Ovary (tissue), 3 donors: ENCODE measurements at regions not wholly inside any gene's neighbourhood (a gene's known extent, or its start where the extent isn't known, plus 50 kb on each side); places are given as distances from the start of the nearest gene placed in this dataset.

ENCODE experiments used
- CTCF ChIP-seq, 3 donors: fragments of 450-650 bp in 2 of 3; fragments of 200-600 bp in 1 of 3; IDR thresholded peaks; one replicate each; pipeline versions ENCODE4 v1.5.1 to v1.8.0; 2016 to 2022; ENCODE audit warnings: antibody characterized with exemption in 3 of 3, mild to moderate bottlenecking in 1 of 3
- EP300 ChIP-seq: sonication (generic); formaldehyde crosslinking; IDR thresholded peaks from one replicate; pipeline ENCODE4 v1.6.1; 2017; ENCODE audit warnings: antibody characterized with exemption
- POLR2A ChIP-seq: fragments of 450-650 bp; IDR thresholded peaks from one replicate; pipeline ENCODE4 v1.6.1; 2017; ENCODE audit warnings: antibody characterized with exemption, mild to moderate bottlenecking, moderate library complexity
- donor health status: DM: no; HTN: no; CAD: no.

- TF ChIP-seq CTCF (IDR thresholded peaks at IDR 0.05) (no peak), EP300 (no peak), POLR2A (no peak)
Measured at GRCh38 chr11:19442554-19442910, 201.8 kb upstream of the E2F8 start.
